K562 (cell line): ENCODE measurements at regions not wholly inside any gene's neighbourhood (a gene's known extent, or its start where the extent isn't known, plus 50 kb on each side); places are given as distances from the start of the nearest gene placed in this dataset.

ENCODE experiments used
- ATAC-seq: fragments of 200-7000 bp; cut with Tn5 transposase; 3 replicates; pipeline ENCODE4 v1.9.1; 2020; ENCODE audit warnings: moderate library complexity
- BruUV-seq: library from RNA; stranded (reverse); fragments of 400-500 nt; replicated peaks from 2 replicates; lab custom pipeline; 2021; lab: Mats Ljungman, UMichigan
- CTCF ChIA-PET: fragments of 300-600 bp; formaldehyde crosslinking; extraction: SDS; loops from one replicate; lab custom pipeline; 2021; ENCODE audit warnings: low intra/inter-chr PET ratio; lab: Yijun Ruan, JAX
- POLR2A ChIA-PET: fragments of 300-600, 350-650 bp; sonication (Branson Sonifier 250); formaldehyde crosslinking; extraction: SDS; loops from one replicate; lab custom pipeline; 2021; ENCODE audit warnings: antibody characterized with exemption, inconsistent platforms; lab: Yijun Ruan, JAX
- DNase-seq, 4 experiments: peaks; one replicate each; pipeline versions ENCODE4 v3.0.0 to v3.0.0-alpha.2; 2011 to 2018; ENCODE audit warnings: low spot score in 3 of 4, mixed read lengths in 3 of 4; ENCODE audit errors: extremely low read depth in 1 of 4
- FAIRE-seq: peaks from 2 replicates; lab custom pipeline; 2011; peaks lifted over from hg19 to GRCh38; lab: Jason Lieb, UNC
- H2AFZ ChIP-seq: 2 replicates; pipeline ENCODE4 v1.6.0; 2011; ENCODE audit warnings: low read depth, low read length, control low read depth, inconsistent platforms
- H3K27ac ChIP-seq: fragments of 200-600 bp; 3 replicates; pipeline ENCODE4 v1.8.0; 2011; ENCODE audit warnings: low read depth, mild to moderate bottlenecking, control low read depth, inconsistent platforms, low read length, moderate library complexity, mixed read lengths; ENCODE audit errors: extremely low read depth
- H3K27me3 ChIP-seq, 2 experiments: fragments of 300-600 bp in 1 of 2; 2 replicates in 1 of 2; 3 replicates in 1 of 2; pipeline versions ENCODE4 v1.6.0 to v1.8.0; 2011; ENCODE audit warnings: inconsistent platforms in 2 of 2, low read length in 2 of 2, mild to moderate bottlenecking in 1 of 2, mixed read lengths in 1 of 2, moderate library complexity in 1 of 2; ENCODE audit not compliant: control insufficient read depth in 2 of 2, insufficient read depth in 2 of 2
- H3K36me3 ChIP-seq: fragments of 300-600 bp; 3 replicates; pipeline ENCODE4 v1.8.0; 2011; ENCODE audit warnings: mild to moderate bottlenecking, low read length, inconsistent platforms; ENCODE audit not compliant: control insufficient read depth, insufficient read depth
- H3K4me1 ChIP-seq, 2 experiments: fragments of 200-600 bp in 1 of 2; replicated peaks in 1 of 2; 2 replicates in 1 of 2; 3 replicates in 1 of 2; pipeline versions ENCODE4 v1.5.1 to v1.8.0; 2011; ENCODE audit warnings: inconsistent platforms in 2 of 2, low read length in 2 of 2, mild to moderate bottlenecking in 1 of 2, mixed read lengths in 1 of 2, moderate library complexity in 1 of 2; ENCODE audit not compliant: control insufficient read depth in 2 of 2, insufficient read depth in 2 of 2
- H3K4me2 ChIP-seq: 2 replicates; pipeline ENCODE4 v1.6.1; 2011; ENCODE audit warnings: low read length, control low read depth, inconsistent platforms, mixed read lengths; ENCODE audit not compliant: insufficient read depth
- H3K4me3 ChIP-seq: fragments of 200-600 bp; sonication (generic), shearing (Covaris generic); 2 replicates; pipeline ENCODE4 v1.5.1; 2016; ENCODE audit warnings: control low read depth, inconsistent platforms
- H3K79me2 ChIP-seq: fragments of 200-600 bp; 3 replicates; pipeline ENCODE4 v1.8.0; 2011; ENCODE audit warnings: low read length, inconsistent platforms; ENCODE audit not compliant: control insufficient read depth, insufficient read depth
- H3K9ac ChIP-seq, 2 experiments: 2 replicates each; pipeline versions ENCODE4 v1.6.0 to v1.6.1; 2011; ENCODE audit warnings: low read depth in 2 of 2, low read length in 2 of 2, control low read depth in 1 of 2, inconsistent platforms in 1 of 2, mild to moderate bottlenecking in 1 of 2, mixed read lengths in 1 of 2; ENCODE audit not compliant: insufficient read depth in 1 of 2
- H3K9me1 ChIP-seq: one replicate; pipeline ENCODE4 v1.6.0; 2011; ENCODE audit warnings: inconsistent platforms, mild to moderate bottlenecking, low read length, moderate library complexity; ENCODE audit not compliant: control insufficient read depth, insufficient read depth
- H3K9me3 ChIP-seq: replicated peaks from 2 replicates; pipeline ENCODE4 v1.5.1; 2011; ENCODE audit warnings: low read depth, low read length, inconsistent platforms; ENCODE audit not compliant: control insufficient read depth, insufficient read depth
- H4K20me1 ChIP-seq: replicated peaks from 2 replicates; pipeline ENCODE4 v1.6.1; 2011; ENCODE audit warnings: low read length, inconsistent platforms, mixed read lengths; ENCODE audit not compliant: control insufficient read depth, insufficient read depth
- CEBPB ChIP-seq: fragments of 450-650 bp; IDR thresholded peaks from 2 replicates; pipeline ENCODE4 v1.6.1; 2016; ENCODE audit warnings: missing genetic modification characterization, missing compliant biosample characterization
- FOXJ3 ChIP-seq: sonication (generic); formaldehyde crosslinking; IDR thresholded peaks from 2 replicates; pipeline ENCODE4 v1.4.0; 2020; ENCODE audit warnings: mild to moderate bottlenecking, missing genetic modification reagents
- KAT2B ChIP-seq: IDR thresholded peaks from one replicate; pipeline ENCODE4 v1.6.1; 2012; ENCODE audit warnings: low read depth, mild to moderate bottlenecking, control low read depth, inconsistent platforms, low read length, moderate library complexity
- NR3C1 ChIP-seq: sonication (generic); formaldehyde crosslinking; IDR thresholded peaks from 2 replicates; pipeline ENCODE4 v1.8.1; 2022; ENCODE audit warnings: missing genetic modification reagents
- POU5F1 ChIP-seq: fragments of 150-350 bp; IDR thresholded peaks from 2 replicates; pipeline ENCODE4 v1.6.1; 2014; ENCODE audit warnings: borderline replicate concordance, low read length, low read depth, mild to moderate bottlenecking; ENCODE audit not compliant: partially characterized antibody
- TGIF2 ChIP-seq: sonication (generic); formaldehyde crosslinking; IDR thresholded peaks from 2 replicates; pipeline ENCODE4 v1.8.1; 2022; ENCODE audit warnings: mild to moderate bottlenecking, missing genetic modification reagents, moderate library complexity
- ZBTB17 ChIP-seq: fragments of 450-650 bp; formaldehyde crosslinking; IDR thresholded peaks from 2 replicates; pipeline ENCODE4 v1.4.0; 2020; ENCODE audit warnings: mild to moderate bottlenecking
- ZNF143 ChIP-seq: sonication (generic); formaldehyde crosslinking; IDR thresholded peaks from 2 replicates; pipeline ENCODE4 v1.9.0; 2022; ENCODE audit warnings: mild to moderate bottlenecking, missing genetic modification reagents
- WGBS: fragments of 100-300 bp; shearing (Covaris generic); methylation state at CpG from one replicate; pipeline ENCODE4 v1.1.6; 2016; ENCODE audit warnings: low coverage, mixed read lengths; ENCODE audit not compliant: insufficient coverage; ENCODE audit errors: missing lambda C conversion rate; 5-methylcytosine and 5-hydroxymethylcytosine counted together
- in situ Hi-C: fragments of 300-500 bp; cut with MboI; formaldehyde crosslinking; loops from 4 replicates; pipeline ENCODE4 v1.15.0; 2018; ENCODE audit warnings: inconsistent platforms, mixed read lengths
- intact Hi-C: fragments of 100-400 bp; cut with micrococcal nuclease; formaldehyde crosslinking; loops from 2 replicates; pipeline ENCODE4 v1.14.2; 2022
- TF ChIP-seq, protein P1 (sequence below), 2 experiments: fragments of 200-800 bp in 1 of 2; sonication (Bioruptor generic) in 1 of 2; sonication (generic) in 1 of 2; formaldehyde crosslinking in 1 of 2; IDR thresholded peaks in 1 of 2; conservative IDR thresholded peaks in 1 of 2; 2 replicates each; pipeline versions ENCODE4 v1.5.0 to v1.6.1; 2016 to 2020; ENCODE audit warnings: missing compliant biosample characterization in 1 of 2, missing genetic modification characterization in 1 of 2, missing genetic modification reagents in 1 of 2
- TF ChIP-seq, protein P2 (sequence below): fragments of 200-400 bp; formaldehyde crosslinking; IDR thresholded peaks from 2 replicates; pipeline ENCODE4 v1.6.1; 2017; ENCODE audit warnings: mild to moderate bottlenecking, low read depth, low read length, moderate library complexity
- TF ChIP-seq, protein P3 (sequence below): sonication (generic); formaldehyde crosslinking; IDR thresholded peaks from 2 replicates; pipeline ENCODE4 v1.8.1; 2022; ENCODE audit warnings: missing genetic modification reagents

DNA sequence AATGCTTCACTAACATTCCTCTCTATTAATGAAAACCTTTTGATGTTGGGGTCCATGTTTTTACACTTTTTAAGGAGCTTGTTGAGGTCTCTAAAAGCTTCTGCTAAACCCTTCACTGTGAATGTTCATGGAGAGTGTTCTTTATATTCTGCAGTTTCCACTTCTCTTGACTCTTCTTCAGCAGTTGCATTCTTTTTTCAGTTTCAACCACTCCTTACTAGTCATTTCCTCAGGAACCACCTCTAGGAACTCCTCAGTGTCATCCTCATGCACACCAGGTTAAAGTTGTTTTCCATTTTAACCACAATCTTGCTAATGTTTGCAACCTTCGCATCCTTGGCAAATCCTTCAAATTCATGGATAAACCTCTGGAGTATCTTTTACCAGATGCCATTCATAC lies 821.6 kb downstream of the ANKRD7 start (continued):
- TF ChIP-seq, protein P1, sequence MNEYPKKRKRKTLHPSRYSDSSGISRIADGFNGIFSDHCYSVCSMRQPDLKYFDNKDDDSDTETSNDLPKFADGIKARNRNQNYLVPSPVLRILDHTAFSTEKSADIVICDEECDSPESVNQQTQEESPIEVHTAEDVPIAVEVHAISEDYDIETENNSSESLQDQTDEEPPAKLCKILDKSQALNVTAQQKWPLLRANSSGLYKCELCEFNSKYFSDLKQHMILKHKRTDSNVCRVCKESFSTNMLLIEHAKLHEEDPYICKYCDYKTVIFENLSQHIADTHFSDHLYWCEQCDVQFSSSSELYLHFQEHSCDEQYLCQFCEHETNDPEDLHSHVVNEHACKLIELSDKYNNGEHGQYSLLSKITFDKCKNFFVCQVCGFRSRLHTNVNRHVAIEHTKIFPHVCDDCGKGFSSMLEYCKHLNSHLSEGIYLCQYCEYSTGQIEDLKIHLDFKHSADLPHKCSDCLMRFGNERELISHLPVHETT (CRISPR knock-in tag; conservative IDR thresholded peaks at IDR 0.05 in 1 of 2, IDR thresholded peaks at IDR 0.05 in 1 of 2) = no peak
- TF ChIP-seq FOXJ3 (CRISPR knock-in tag) (no peak), ZNF143 (CRISPR knock-in tag) (no peak), NR3C1 (CRISPR knock-in tag) (no peak)
- TF ChIP-seq, all 486 proteins: peak for 0

DNA sequence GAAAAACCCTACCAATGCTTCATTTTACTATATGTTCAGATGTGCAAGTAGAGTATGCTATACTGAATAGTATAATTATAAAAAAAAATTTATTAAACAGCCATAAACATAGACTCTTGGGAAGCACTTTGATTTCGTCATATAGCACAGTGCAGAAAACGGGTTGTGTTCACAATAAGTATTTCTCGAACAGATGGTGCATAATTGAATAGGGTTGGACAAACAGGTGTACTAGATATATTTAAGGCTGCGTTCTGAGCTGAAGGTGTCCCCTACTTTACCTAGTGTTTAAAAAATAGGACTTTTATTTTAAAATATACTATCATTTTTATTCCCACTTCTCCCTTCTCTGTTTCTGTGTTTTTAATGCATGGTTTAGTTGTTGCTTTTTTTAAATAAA lies 841.5 kb downstream of the ANKRD7 start:
- in situ Hi-C loops (no loop called here), intact Hi-C loops (no loop called here)
- DNase-seq = no peak
- H3K27me3 ChIP-seq = no peaks in the 10 kb centered on the region
- H3K4me2 ChIP-seq = no peak overlapping the region
- H4K20me1 ChIP-seq = no peaks in the 10 kb centered on the region
- H3K9me1 ChIP-seq = no peaks in the 10 kb centered on the region
- CTCF ChIA-PET = no interaction called here
- ATAC-seq = no peak
- WGBS = 5% methylated on average over 4 of the region's 4 CpGs
- BruUV-seq = no TSS peak
- H3K4me3 ChIP-seq = no peak overlapping the region
- H3K9me3 ChIP-seq = no peaks in the 10 kb centered on the region
- no peaks in the 10 kb centered on the region for H3K36me3 ChIP-seq
- no peak overlapping the region for H3K27ac ChIP-seq
- H3K9ac ChIP-seq = no peak overlapping the region
- H3K79me2 ChIP-seq = no peaks in the 10 kb centered on the region
- FAIRE-seq = no peak
- H3K4me1 ChIP-seq = no peaks in the 10 kb centered on the region
- H2AFZ ChIP-seq = no peak overlapping the region
- POLR2A ChIA-PET = no interaction called here
- no peak for TF ChIP-seq KAT2B
- TF ChIP-seq CEBPB (tag) = no peak
- TF ChIP-seq, protein P2, sequence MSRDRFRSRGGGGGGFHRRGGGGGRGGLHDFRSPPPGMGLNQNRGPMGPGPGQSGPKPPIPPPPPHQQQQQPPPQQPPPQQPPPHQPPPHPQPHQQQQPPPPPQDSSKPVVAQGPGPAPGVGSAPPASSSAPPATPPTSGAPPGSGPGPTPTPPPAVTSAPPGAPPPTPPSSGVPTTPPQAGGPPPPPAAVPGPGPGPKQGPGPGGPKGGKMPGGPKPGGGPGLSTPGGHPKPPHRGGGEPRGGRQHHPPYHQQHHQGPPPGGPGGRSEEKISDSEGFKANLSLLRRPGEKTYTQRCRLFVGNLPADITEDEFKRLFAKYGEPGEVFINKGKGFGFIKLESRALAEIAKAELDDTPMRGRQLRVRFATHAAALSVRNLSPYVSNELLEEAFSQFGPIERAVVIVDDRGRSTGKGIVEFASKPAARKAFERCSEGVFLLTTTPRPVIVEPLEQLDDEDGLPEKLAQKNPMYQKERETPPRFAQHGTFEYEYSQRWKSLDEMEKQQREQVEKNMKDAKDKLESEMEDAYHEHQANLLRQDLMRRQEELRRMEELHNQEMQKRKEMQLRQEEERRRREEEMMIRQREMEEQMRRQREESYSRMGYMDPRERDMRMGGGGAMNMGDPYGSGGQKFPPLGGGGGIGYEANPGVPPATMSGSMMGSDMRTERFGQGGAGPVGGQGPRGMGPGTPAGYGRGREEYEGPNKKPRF = no peak
- no peak for TF ChIP-seq ZBTB17 (CRISPR knock-in tag)
- no peak for TF ChIP-seq POU5F1
- TF ChIP-seq, protein P3, sequence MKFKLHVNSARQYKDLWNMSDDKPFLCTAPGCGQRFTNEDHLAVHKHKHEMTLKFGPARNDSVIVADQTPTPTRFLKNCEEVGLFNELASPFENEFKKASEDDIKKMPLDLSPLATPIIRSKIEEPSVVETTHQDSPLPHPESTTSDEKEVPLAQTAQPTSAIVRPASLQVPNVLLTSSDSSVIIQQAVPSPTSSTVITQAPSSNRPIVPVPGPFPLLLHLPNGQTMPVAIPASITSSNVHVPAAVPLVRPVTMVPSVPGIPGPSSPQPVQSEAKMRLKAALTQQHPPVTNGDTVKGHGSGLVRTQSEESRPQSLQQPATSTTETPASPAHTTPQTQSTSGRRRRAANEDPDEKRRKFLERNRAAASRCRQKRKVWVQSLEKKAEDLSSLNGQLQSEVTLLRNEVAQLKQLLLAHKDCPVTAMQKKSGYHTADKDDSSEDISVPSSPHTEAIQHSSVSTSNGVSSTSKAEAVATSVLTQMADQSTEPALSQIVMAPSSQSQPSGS = no peak
- TF ChIP-seq TGIF2 (CRISPR knock-in tag) = no peak
